ENCODE measurements at regions not wholly inside any gene's neighbourhood (a gene's known extent, or its start where the extent isn't known, plus 50 kb on each side); places are given as distances from the start of the nearest gene placed in this dataset.
"Not testable (repeated sequence)": the region's sequence is repeated elsewhere in the genome, so short reads cannot be mapped to it uniquely, and the experiment has no call there.

- intact Hi-C loops (cut with DNase I) = no loop called here
- DNase-seq (ENCODE audit: low spot score) = no peak
Observed at GRCh38 chr2:11877764-11878163, 131.3 kb downstream of the LPIN1 start.

DNA sequence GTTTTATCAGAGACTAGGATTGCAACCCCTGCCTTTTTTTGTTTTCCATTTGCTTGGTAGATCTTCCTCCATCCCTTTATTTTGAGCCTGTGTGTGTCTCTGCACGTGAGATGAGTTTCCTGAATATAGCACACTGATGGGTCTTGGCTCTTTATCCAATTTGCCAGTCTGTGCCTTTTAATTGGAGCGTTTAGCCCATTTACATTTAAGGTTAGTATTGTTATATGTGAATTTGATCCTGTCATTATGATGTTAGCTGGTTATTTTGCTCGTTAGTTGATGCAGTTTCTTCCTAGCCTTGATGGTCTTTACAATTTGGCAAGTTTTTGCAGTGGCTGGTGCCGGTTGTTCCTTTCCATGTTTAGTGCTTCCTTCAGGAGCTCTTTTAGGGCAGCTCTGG, 138.8 kb downstream of the LPIN1 start:
- intact Hi-C loops (cut with DNase I); DNase-seq (ENCODE audit: low spot score): not testable (repeated sequence)

DNA sequence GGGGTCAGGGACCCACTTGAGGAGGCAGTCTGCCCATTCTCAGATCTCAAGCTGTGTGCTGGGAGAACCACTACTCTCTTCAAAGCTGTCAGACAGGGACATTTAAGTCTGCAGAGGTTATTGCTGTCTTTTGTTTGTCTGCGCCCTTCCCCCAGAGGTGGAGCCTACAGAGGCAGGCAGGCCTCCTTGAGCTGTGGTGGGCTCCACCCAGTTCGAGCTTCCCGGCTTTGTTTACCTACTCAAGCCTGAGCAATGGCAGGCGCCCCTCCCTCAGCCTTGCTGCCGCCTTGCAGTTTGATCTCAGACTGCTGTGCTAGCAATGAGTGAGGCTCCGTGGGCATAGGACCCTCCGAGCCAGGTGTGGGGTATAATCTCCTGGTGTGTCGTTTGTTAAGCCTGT, 140.5 kb downstream of the LPIN1 start:
- intact Hi-C loops (cut with DNase I); DNase-seq (ENCODE audit: low spot score): not testable (repeated sequence)

GRCh38 chr2:11889101-11889850, 142.8 kb downstream of the LPIN1 start:
- DNase-seq (ENCODE audit: low spot score) = no peak
- intact Hi-C loops (cut with DNase I) = no loop called here

- no peak for DNase-seq (ENCODE audit: low spot score)
- intact Hi-C loops (cut with DNase I) = no loop called here
Observed at GRCh38 chr2:11889854-11890253, 143.4 kb downstream of the LPIN1 start.

- intact Hi-C loops (cut with DNase I) = no loop called here
- DNase-seq (ENCODE audit: low spot score) = no peak
Observed at GRCh38 chr2:11891028-11891427, 144.6 kb downstream of the LPIN1 start.

- intact Hi-C loops (cut with DNase I) = no loop called here
- no peak for DNase-seq (ENCODE audit: low spot score)
Observed at GRCh38 chr2:11891671-11892440, 145.4 kb downstream of the LPIN1 start.

- DNase-seq (ENCODE audit: low spot score) = no peak
- intact Hi-C loops (cut with DNase I) = no loop called here
Observed at GRCh38 chr2:11896386-11896785, 150.0 kb downstream of the LPIN1 start.

DNA sequence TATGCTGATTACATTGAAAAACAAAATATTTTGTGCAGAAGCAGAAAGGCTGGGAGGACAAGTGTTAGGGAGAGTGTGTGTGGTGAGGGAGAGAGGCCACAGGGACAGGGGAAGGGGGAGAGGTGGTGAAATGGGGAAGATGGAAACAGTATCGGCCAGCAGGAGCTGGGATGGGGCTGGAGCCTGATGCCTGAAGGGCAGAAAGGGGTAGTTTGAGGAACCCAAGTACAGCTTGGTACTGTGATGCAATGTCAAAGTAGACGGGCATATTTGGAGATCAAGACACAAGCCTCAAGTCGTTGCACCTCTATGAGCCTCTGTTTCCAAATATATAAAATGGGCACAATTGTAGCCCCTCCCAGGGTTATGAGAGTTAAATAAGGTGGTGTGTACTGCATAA, 152.1 kb downstream of the LPIN1 start:
- intact Hi-C loops (cut with DNase I) = no loop called here
- no peak for DNase-seq (ENCODE audit: low spot score)

DNA sequence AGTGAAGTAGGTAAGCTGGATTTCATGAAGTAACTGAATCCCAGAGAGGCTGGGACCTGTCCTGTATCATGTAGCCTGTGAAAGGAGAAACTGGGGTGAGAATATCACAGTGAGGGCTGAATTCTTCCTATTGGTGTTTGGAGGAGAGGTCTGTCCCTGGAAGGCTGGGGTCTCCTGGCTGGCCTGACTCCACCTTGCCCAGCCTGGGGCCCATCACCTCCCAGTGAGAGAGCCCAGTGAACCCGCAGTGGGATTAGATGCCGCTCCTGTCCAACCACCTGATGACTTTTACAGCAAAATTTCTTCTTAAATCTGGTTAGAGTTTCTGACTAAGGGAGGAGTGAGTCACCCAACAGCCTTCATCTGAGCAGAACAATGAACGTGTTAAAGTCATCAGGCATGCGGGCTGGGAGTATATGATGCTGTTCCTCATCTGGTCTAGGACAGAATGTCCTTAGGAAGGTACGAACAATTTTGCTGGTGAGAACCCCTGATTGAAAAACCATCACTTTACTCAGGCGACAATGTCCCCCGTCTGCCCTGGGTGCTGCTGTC, 152.9 kb downstream of the LPIN1 start:
- intact Hi-C loops (cut with DNase I) = no loop called here
- DNase-seq (ENCODE audit: low spot score) = no peak

- DNase-seq (ENCODE audit: low spot score); intact Hi-C loops (cut with DNase I): not testable (repeated sequence)
Observed at GRCh38 chr2:11900891-11901290, 154.5 kb downstream of the LPIN1 start.

DNA sequence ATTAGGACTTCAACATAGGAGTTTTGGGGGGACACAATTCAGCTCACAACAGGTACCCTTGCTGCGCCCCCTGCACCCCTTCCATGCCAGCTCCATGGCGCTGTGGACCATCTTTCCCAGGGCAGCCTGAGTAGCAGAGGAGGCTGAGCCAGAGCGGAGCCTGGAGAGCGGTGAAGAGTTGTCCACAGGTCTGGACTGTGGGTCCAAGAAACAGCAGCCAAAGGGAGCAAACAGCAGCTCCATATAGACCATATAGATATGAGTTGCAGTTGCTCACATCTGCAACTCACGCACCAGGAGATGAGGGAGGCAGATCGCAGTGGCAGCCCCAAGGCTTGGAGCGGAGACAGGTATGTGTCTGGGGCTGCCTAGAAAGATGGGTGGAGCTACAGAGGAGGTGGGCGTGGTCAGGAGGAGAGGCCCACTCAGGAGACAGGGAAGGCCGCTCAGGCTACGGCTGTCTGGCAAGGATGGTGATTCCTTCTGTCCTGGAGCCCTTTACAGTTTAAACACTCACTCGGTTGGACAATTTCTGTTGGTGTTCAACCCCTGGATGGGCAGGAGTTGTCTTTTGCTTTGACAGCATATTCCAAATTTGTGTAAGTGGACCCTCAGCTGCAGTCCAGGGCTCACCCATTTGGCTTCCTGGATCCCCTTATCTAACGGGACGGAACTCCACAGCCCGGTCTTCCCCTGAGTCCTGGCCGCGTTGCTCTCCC, 155.1 kb downstream of the LPIN1 start:
- DNase-seq (ENCODE audit: low spot score) = no peak
- intact Hi-C loops (cut with DNase I) = no loop called here

DNA sequence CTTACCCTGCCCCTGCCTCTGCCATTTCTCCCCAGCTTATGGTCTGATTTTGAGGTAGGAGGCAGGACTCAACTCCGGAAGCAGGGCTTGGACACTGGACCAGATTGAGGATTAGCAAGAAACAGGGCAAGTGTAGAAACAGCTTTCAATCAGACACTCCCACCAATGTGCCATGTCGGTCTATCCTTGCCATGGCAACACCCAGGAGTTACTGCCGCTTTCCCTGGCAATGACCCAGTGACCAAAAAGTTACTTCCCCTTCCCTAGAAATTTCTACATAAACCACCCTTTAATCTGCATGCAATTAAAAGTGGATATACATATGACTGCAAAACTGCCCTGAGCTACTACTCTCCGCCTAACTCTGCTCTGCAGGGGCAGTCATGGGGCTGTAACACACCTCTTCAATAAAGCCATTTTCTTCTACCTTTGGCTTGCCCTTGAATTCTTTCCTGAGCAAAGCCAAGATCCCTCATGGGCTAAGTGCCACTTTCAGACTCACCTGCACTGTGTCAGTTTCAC, 156.7 kb downstream of the LPIN1 start:
- DNase-seq (ENCODE audit: low spot score) = no peak
- intact Hi-C loops (cut with DNase I) = no loop called here

- intact Hi-C loops (cut with DNase I) = no loop called here
- no peak for DNase-seq (ENCODE audit: low spot score)
Observed at GRCh38 chr2:11904029-11904428, 157.6 kb downstream of the LPIN1 start.

DNA sequence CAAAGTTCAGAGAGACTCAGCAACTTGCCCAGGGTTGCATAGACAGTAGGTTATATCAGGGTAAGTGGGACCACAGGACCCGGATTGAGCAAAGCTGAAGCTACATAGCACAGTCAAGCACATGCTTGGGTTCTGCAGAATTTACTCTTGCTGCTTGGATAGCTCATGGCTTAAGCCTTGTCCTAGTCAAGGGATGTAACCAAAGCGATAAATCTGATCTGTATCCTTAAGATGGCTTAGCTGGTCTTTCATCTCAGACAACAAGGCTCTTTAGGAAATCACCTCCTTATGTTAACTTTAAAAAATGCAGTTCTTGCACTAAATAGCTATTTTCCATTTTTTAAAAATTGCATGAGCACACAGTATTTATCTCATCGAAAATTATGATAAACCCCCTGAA, 158.5 kb downstream of the LPIN1 start:
- intact Hi-C loops (cut with DNase I) = no loop called here

GRCh38 chr2:11907190-11907589, 160.8 kb downstream of the LPIN1 start:
- no peak for DNase-seq (ENCODE audit: low spot score)
- intact Hi-C loops (cut with DNase I) = no loop called here

More for the DNA sequence above, 158.5 kb downstream of the LPIN1 start:
- DNase-seq (ENCODE audit: low spot score) = no peak

DNA sequence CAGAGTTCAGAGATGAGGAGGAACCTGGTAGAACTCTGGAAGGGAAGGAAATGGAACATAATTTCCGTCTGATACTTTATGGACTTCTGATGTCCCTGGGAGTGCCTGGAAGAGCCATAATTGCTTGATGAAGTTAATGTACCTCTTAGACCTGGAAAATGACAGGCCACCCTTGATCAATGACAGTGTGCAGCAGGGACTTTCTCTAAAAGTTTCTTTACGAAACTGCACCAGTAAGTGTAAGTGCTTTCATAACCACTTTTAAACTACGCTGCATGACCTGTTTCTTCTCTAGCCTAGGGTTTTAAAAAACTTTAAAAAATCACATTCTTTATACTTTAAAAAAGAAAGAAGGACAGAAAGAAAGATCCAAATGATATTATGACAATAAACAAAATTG, 164.5 kb downstream of the LPIN1 start:
- no peak for DNase-seq (ENCODE audit: low spot score)
- intact Hi-C loops (cut with DNase I) = no loop called here

- intact Hi-C loops (cut with DNase I) = no loop called here
- DNase-seq (ENCODE audit: low spot score) = no peak
Observed at GRCh38 chr2:11912980-11913379, 166.5 kb downstream of the LPIN1 start.

GRCh38 chr2:11914455-11914854, 168.0 kb downstream of the LPIN1 start:
- DNase-seq (ENCODE audit: low spot score) = no peak
- intact Hi-C loops (cut with DNase I) = no loop called here

- intact Hi-C loops (cut with DNase I) = no loop called here
- DNase-seq (ENCODE audit: low spot score) = no peak
Observed at GRCh38 chr2:11915650-11916049, 169.2 kb downstream of the LPIN1 start.
